ENCODE measurements at regions not wholly inside any gene's neighbourhood (a gene's known extent, or its start where the extent isn't known, plus 50 kb on each side); places are given as distances from the start of the nearest gene placed in this dataset.
"Not testable (repeated sequence)": the region's sequence is repeated elsewhere in the genome, so short reads cannot be mapped to it uniquely, and the experiment has no call there.

GRCh38 chr4:53702334-53703266, 111.3 kb upstream of the LNX1 start:
- no peak for TF ChIP-seq CTCF (IDR thresholded peaks at IDR 0.05; ENCODE audit: borderline replicate concordance, control extremely low read depth, extremely low read depth, insufficient read depth, missing control alignments)
- in situ Hi-C loops (cut with MboI; ENCODE audit: low sequenced_read_pairs, unreplicated experiment) = loop anchor here (25.0 kb wide), 1 partner anchor 510 kb away; no protein-coding TSS in a partner anchor
- peak; percentile 49 for DNase-seq (ENCODE audit: low spot score)

- in situ Hi-C loops (cut with MboI; ENCODE audit: low sequenced_read_pairs, unreplicated experiment) = loop anchor here (25.0 kb wide), 1 partner anchor 511 kb away; no protein-coding TSS in a partner anchor
Measured at GRCh38 chr4:53701260-53701659, 110.0 kb upstream of the LNX1 start.

GRCh38 chr4:53699310-53699709, 108.0 kb upstream of the LNX1 start:
- DNase-seq (ENCODE audit: low spot score); in situ Hi-C loops (cut with MboI; ENCODE audit: low sequenced_read_pairs, unreplicated experiment): not testable (repeated sequence)

More at GRCh38 chr4:53701260-53701659, 110.0 kb upstream of the LNX1 start:
- DNase-seq (ENCODE audit: low spot score) = not testable (repeated sequence)

GRCh38 chr4:53697016-53697685, 105.9 kb upstream of the LNX1 start:
- no peak for DNase-seq (ENCODE audit: low spot score)

GRCh38 chr4:53695540-53696463, 104.5 kb upstream of the LNX1 start:
- no peak for TF ChIP-seq CTCF (IDR thresholded peaks at IDR 0.05; ENCODE audit: borderline replicate concordance, control extremely low read depth, extremely low read depth, insufficient read depth, missing control alignments)
- DNase-seq (ENCODE audit: low spot score) = no peak
- in situ Hi-C loops (cut with MboI; ENCODE audit: low sequenced_read_pairs, unreplicated experiment) = no loop called here

More at GRCh38 chr4:53697016-53697685, 105.9 kb upstream of the LNX1 start:
- no peak for TF ChIP-seq CTCF (IDR thresholded peaks at IDR 0.05; ENCODE audit: borderline replicate concordance, control extremely low read depth, extremely low read depth, insufficient read depth, missing control alignments)
- in situ Hi-C loops (cut with MboI; ENCODE audit: low sequenced_read_pairs, unreplicated experiment) = no loop called here

GRCh38 chr4:53694666-53695065, 103.4 kb upstream of the LNX1 start:
- in situ Hi-C loops (cut with MboI; ENCODE audit: low sequenced_read_pairs, unreplicated experiment) = no loop called here
- no peak for TF ChIP-seq CTCF (IDR thresholded peaks at IDR 0.05; ENCODE audit: borderline replicate concordance, control extremely low read depth, extremely low read depth, insufficient read depth, missing control alignments)
- DNase-seq (ENCODE audit: low spot score) = no peak

- in situ Hi-C loops (cut with MboI; ENCODE audit: low sequenced_read_pairs, unreplicated experiment) = no loop called here
- DNase-seq (ENCODE audit: low spot score) = no peak
- no peak for TF ChIP-seq CTCF (IDR thresholded peaks at IDR 0.05; ENCODE audit: borderline replicate concordance, control extremely low read depth, extremely low read depth, insufficient read depth, missing control alignments)
Measured at GRCh38 chr4:53693909-53694308, 102.6 kb upstream of the LNX1 start.

All from GM13976 (cell line).